OCI-LY3 (cell line): ENCODE measurements at regions not wholly inside any gene's neighbourhood (a gene's known extent, or its start where the extent isn't known, plus 50 kb on each side); places are given as distances from the start of the nearest gene placed in this dataset.

ENCODE experiments used
- EZH2phosphoT487 ChIP-seq: fragments of 200-600 bp; shearing (Covaris generic); IDR thresholded peaks from 2 replicates; pipeline ENCODE4 v1.6.1; 2018; ENCODE audit warnings: antibody characterized with exemption, mixed run types, low read depth
- TF ChIP-seq, protein P1 (sequence below): fragments of 200-600, 300-600 bp; sonication (generic); IDR thresholded peaks from 2 replicates; pipeline ENCODE4 v1.5.1; 2014; ENCODE audit warnings: antibody characterized with exemption, low read length, low read depth

DNA sequence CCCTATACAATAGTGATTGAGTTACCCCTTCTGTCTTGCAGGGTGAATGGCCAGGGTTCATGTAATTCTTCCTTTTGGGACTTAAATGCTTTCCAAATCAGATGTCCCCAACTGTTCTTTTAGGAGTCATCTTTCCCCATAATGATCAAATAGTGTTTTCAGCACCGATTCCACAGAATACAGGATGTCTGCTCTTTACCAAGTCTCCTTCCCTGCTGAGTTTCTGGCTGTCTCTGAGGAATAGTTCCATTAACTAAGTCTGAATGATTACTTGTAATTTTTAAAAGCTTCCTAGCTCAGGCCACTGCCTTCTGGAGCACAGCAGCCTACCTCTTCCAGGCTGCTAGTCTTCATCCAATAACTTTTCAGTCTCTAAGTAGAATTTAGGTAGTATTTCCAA is 630.7 kb upstream of the ZNF608 start:
- TF ChIP-seq, protein P1, sequence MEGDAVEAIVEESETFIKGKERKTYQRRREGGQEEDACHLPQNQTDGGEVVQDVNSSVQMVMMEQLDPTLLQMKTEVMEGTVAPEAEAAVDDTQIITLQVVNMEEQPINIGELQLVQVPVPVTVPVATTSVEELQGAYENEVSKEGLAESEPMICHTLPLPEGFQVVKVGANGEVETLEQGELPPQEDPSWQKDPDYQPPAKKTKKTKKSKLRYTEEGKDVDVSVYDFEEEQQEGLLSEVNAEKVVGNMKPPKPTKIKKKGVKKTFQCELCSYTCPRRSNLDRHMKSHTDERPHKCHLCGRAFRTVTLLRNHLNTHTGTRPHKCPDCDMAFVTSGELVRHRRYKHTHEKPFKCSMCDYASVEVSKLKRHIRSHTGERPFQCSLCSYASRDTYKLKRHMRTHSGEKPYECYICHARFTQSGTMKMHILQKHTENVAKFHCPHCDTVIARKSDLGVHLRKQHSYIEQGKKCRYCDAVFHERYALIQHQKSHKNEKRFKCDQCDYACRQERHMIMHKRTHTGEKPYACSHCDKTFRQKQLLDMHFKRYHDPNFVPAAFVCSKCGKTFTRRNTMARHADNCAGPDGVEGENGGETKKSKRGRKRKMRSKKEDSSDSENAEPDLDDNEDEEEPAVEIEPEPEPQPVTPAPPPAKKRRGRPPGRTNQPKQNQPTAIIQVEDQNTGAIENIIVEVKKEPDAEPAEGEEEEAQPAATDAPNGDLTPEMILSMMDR, result no peak
- TF ChIP-seq EZH2phosphoT487, result no peak
